Omental fat pad (tissue), 3 donors: ENCODE measurements at regions not wholly inside any gene's neighbourhood (a gene's known extent, or its start where the extent isn't known, plus 50 kb on each side); places are given as distances from the start of the nearest gene placed in this dataset.

ENCODE experiments used
- ATAC-seq: fragments of 150-250 bp; one replicate; pipeline ENCODE4 v1.9.1; 2016; ENCODE audit warnings: mild to moderate bottlenecking, moderate library complexity; ENCODE audit not compliant: low FRiP score
- DNase-seq: peaks from one replicate; pipeline ENCODE4 v3.0.0-alpha.2; 2019; ENCODE audit warnings: low spot score
- CTCF ChIP-seq, 3 donors: fragments of 450-650 bp; IDR thresholded peaks; one replicate each; pipeline ENCODE4 v1.5.1; 2016 to 2017; ENCODE audit warnings: antibody characterized with exemption in 3 of 3, mild to moderate bottlenecking in 3 of 3, moderate library complexity in 2 of 3

DNA sequence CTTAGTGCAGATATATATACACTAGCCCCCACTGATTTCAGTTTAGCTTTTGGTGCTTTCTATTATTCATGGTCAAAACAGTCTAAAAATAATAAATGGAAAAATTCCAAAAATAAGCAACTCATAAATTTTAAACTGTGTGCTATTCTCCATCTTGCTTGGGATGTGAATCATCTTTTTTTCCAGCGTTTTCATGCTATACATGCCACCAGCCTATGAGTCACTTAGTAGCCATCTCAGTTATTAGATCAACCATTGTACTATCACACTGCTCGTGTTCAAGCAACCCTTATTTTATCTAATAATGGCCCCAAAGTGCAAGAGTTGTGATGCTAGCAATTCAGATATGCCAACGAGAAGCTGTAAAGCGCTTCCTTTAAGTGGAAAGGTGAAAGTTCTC, 73.9 kb upstream of the KRR1 start:
- ATAC-seq (no peak), DNase-seq (no peak)
- TF ChIP-seq CTCF (IDR thresholded peaks at IDR 0.05): no peak

GRCh38 chr12:75583355-75583754, 71.9 kb upstream of the KRR1 start:
- TF ChIP-seq CTCF (IDR thresholded peaks at IDR 0.05): no peak
- DNase-seq (no peak), ATAC-seq (no peak)

DNA sequence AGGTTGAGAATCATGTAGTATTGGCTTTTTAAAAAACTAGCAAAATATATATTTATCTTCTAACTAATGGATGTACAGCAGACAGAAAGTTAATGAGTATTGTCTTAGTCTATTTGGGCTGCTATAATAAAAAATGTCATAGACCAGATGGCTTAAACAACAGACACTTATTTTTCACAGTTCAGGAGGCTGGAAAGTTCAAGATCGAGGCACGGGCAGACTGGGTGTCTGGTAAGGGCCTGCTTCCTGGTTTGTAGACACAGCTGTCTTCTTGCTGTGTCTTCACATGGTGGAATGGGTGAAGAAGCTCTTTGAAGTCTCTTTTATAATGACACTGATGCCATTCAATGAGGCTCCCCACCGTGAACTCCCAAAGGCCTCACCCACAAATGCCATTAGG, 70.1 kb upstream of the KRR1 start:
- ATAC-seq: no peak

GRCh38 chr12:75579552-75579951, 68.1 kb upstream of the KRR1 start:
- no peak for DNase-seq
- TF ChIP-seq CTCF (IDR thresholded peaks at IDR 0.05): no peak
- ATAC-seq: no peak

More for the DNA sequence above, 70.1 kb upstream of the KRR1 start:
- TF ChIP-seq CTCF (IDR thresholded peaks at IDR 0.05): no peak
- DNase-seq: no peak

DNA sequence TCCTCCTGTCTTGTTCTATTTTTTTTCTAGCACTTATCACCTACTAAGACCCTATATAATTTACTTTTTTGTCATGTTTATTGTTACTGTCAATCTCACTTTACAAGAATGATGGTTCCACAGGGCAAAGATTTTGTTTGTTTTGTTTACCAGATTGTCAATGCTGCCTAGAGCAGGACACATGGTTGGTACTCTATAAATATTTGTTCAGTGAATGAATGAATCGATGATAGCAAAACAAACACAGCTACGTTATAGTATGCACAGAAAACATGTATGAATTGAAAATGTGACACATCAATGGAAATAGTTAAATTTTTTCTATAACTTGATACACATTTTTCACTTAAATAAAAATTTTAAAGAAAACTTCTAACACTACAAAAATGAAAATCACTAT, 67.1 kb upstream of the KRR1 start:
- TF ChIP-seq CTCF (IDR thresholded peaks at IDR 0.05): no peak
- ATAC-seq (no peak), DNase-seq (no peak)

DNA sequence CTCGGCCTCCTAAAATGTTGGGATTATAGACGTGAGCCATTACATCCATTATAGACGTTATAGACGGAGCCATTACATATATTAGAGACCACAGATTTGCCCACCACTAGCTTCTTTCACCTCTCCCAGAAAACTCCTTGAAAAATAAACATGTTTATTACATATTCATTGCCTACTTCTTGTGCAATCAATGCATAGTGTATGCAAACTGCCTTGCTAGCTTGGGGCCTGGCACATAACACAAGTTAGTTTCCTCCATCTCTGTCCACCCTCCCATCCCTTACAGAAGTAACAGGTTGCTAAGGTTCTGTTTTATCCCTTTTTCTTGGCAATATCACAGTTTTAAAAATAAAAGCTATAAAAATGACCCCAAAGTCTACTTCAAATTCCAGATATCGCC, 66.4 kb upstream of the KRR1 start:
- DNase-seq: no peak
- no peak for ATAC-seq
- TF ChIP-seq CTCF (IDR thresholded peaks at IDR 0.05): no peak

DNA sequence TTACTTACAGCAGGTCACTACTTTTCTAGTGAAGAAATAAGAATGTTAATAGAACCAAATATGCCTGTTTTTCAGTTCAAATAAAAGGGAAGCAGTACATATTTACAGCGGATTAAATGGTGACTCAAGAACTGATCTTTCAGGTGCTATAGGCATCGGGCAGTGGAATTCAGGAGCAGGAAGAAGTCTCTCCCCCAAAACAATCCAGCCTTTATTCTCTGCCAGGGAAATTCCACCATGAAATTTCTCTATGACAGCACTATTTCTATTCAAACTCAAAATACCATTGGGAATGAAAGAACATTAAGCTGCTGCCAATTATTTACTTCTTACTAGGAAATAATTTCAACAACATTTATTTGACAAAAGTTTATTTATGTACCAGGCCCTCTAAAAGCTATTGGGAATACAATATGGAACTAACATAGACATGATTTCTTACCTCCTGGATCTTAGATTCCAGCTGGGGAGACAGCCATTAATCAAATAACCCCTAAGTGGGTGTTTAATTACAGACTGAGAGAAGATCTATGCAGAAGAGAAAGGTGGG, 60.3 kb upstream of the KRR1 start:
- no peak for DNase-seq
- ATAC-seq: no peak
- TF ChIP-seq CTCF (IDR thresholded peaks at IDR 0.05): no peak
